ENCODE measurements at regions not wholly inside any gene's neighbourhood (a gene's known extent, or its start where the extent isn't known, plus 50 kb on each side); places are given as distances from the start of the nearest gene placed in this dataset.

DNA sequence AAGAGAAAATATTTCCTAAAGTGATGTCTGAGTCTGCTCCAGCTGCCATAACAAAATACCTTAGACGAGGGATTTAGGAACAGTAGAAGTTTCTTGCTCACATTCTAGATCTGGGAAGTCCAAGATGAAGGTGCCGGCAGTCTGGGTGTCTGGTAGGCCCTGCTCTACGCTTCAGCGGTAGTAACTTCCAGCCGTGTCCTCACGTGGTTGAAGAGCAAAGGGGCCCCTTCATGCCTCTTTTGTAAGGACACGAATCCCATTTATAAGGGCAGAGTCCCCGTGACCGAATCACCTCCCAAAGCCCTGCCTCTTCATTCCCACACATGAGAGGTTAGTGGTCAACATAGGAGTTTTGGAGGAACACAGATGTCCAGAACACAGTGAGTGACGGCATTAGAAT lies 52.2 kb upstream of the INPP5A start:
- DNase-seq (ENCODE audit: low read depth in 2 of 2), result no peak

DNA sequence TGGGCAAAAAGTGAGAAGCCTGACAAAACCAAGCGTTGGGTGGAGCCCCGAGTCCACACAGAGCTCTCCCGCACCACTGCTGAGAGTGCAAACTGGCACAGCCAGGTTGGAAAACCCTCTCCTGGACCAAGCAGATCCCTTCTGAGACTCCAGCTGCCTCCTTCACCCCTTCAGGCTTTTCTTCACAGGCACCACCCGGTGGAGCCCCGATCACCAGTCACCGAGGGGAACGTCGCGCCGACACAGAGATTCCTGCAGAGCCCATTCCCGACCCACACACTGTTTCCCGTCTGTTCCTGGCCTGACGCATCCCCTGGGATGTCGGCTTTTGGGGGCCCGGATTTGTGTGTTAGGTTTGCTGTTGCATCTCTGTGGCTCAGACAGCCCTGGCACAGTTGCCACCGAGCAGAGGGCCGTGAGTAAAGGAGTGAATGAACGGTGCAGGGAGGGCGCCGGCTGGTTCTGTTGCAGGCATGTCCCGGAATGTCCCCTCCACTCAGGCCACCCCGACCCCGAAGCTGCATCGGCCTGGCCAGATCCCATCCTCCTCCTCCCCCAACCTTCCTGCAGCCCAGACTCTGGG lies 51.0 kb upstream of the INPP5A start:
- DNase-seq (ENCODE audit: low read depth in 2 of 2), result no peak

DNA sequence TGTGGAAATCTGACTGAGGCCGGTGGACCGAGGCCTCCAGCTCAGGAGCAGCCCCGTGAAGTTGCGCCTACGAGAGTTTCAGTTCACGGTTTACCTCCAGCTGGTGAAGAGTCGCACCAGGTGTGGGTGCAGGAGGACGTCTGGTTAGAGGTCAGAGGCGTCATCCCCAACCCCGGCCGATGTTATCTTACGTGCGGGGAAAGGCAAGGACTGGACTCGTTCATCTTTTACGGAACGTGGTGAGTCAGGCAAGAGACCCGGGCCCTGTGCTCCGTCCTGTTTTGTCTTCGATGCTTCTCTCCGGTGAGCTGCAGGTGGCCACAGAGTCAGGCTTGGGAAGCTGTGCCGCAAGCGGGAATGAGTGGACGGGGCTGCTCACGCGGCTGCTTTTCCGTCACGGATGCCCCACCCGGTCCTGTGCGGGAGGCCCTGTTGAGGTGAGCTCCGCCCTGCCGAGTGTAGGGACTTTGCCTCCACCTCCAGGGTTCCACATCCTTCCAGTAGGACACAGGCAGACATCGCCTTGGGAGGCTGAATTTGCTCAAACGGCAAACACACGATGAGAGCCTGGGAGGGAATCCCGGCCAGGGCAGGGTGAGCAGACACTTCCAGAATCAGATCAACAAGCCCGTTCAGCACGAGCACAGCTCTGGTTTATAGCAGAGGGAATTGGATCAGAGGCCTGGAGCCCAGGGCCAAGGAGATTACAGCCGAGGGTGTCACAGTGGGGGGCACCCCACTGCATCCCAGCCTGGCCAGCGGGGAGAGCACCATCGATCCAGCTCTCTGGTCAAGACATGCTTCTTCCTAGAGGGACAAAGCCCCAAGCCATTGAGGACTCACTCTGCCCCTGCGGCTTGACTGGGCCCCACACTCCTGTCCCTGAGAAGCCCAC lies 50.1 kb upstream of the INPP5A start:
- no peak for DNase-seq (ENCODE audit: low read depth in 2 of 2)

Measured in fibroblast of skin of left biceps (primary cell).